GM12878 (cell line): ENCODE measurements at regions not wholly inside any gene's neighbourhood (a gene's known extent, or its start where the extent isn't known, plus 50 kb on each side); places are given as distances from the start of the nearest gene placed in this dataset.

Source experiments
- BMI1 ChIP-seq: fragments of 450-650 bp; IDR thresholded peaks from 2 replicates; pipeline ENCODE4 v1.6.1; 2016; ENCODE audit warnings: mild to moderate bottlenecking, moderate library complexity, borderline replicate concordance
- EED ChIP-seq: sonication (generic); IDR thresholded peaks from 2 replicates; pipeline ENCODE4 v1.6.1; 2016; ENCODE audit warnings: antibody characterized with exemption, low read depth
- NFYB ChIP-seq: IDR thresholded peaks from 2 replicates; pipeline ENCODE4 v1.6.1; 2011; ENCODE audit warnings: low read depth, mild to moderate bottlenecking, low read length, improper control_type of control experiment, moderate library complexity; ENCODE audit not compliant: insufficient read depth
- NRF1 ChIP-seq: conservative IDR thresholded peaks from 2 replicates; pipeline ENCODE4 v1.6.1; 2011; ENCODE audit warnings: mild to moderate bottlenecking, low read depth, low read length, improper control_type of control experiment
- POLR2A ChIP-seq: IDR thresholded peaks from 2 replicates; pipeline ENCODE4 v1.6.1; 2011; ENCODE audit warnings: low read depth, mild to moderate bottlenecking, low read length
- POLR2AphosphoS5 ChIP-seq: IDR thresholded peaks from 2 replicates; pipeline ENCODE4 v1.6.1; 2011; ENCODE audit warnings: mild to moderate bottlenecking, low read length, inconsistent platforms
- RFX5 ChIP-seq: IDR thresholded peaks from 2 replicates; pipeline ENCODE4 v1.6.1; 2011; ENCODE audit warnings: low read depth, low read length, improper control_type of control experiment
- SREBF2 ChIP-seq: IDR thresholded peaks from 2 replicates; pipeline ENCODE4 v1.6.1; 2012; ENCODE audit warnings: mild to moderate bottlenecking, low read length
- ZNF207 ChIP-seq: fragments of 450-650 bp; IDR thresholded peaks from 2 replicates; pipeline ENCODE4 v1.6.1; 2014; ENCODE audit warnings: antibody characterized with exemption, mild to moderate bottlenecking, borderline replicate concordance
- ZNF274 ChIP-seq: IDR thresholded peaks from one replicate; pipeline ENCODE4 v1.8.0; 2011; ENCODE audit not compliant: insufficient read length, insufficient read depth
- TF ChIP-seq, protein P1 (sequence below): fragments of 450-650 bp; IDR thresholded peaks from 2 replicates; pipeline ENCODE4 v1.6.1; 2017; ENCODE audit warnings: mild to moderate bottlenecking
- TF ChIP-seq, protein P2 (sequence below), 3 experiments: IDR thresholded peaks in 2 of 3; conservative IDR thresholded peaks in 1 of 3; 2 replicates each; pipeline ENCODE4 v1.5.1; 2011; ENCODE audit warnings: low read depth in 3 of 3, low read length in 3 of 3, mild to moderate bottlenecking in 3 of 3, control low read depth in 2 of 3, moderate library complexity in 2 of 3, inconsistent platforms in 1 of 3, mixed read lengths in 1 of 3; ENCODE audit not compliant: control insufficient read depth in 2 of 3, insufficient read depth in 1 of 3; ENCODE audit errors: extremely low read depth in 1 of 3
- TF ChIP-seq, protein P3 (sequence below): fragments of 450-650 bp; IDR thresholded peaks from 2 replicates; pipeline ENCODE4 v1.6.1; 2017; ENCODE audit warnings: antibody characterized with exemption, mild to moderate bottlenecking, moderate library complexity
- TF ChIP-seq, protein P4 (sequence below): IDR thresholded peaks from 2 replicates; pipeline ENCODE4 v1.6.1; 2012; ENCODE audit warnings: low read depth, low read length, improper control_type of control experiment

- TF ChIP-seq, protein P1, sequence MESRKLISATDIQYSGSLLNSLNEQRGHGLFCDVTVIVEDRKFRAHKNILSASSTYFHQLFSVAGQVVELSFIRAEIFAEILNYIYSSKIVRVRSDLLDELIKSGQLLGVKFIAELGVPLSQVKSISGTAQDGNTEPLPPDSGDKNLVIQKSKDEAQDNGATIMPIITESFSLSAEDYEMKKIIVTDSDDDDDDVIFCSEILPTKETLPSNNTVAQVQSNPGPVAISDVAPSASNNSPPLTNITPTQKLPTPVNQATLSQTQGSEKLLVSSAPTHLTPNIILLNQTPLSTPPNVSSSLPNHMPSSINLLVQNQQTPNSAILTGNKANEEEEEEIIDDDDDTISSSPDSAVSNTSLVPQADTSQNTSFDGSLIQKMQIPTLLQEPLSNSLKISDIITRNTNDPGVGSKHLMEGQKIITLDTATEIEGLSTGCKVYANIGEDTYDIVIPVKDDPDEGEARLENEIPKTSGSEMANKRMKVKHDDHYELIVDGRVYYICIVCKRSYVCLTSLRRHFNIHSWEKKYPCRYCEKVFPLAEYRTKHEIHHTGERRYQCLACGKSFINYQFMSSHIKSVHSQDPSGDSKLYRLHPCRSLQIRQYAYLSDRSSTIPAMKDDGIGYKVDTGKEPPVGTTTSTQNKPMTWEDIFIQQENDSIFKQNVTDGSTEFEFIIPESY: no peak
- TF ChIP-seq POLR2AphosphoS5: no peak
- TF ChIP-seq NRF1: no peak
- no peak for TF ChIP-seq POLR2A
- TF ChIP-seq NFYB: no peak
- no peak for TF ChIP-seq ZNF274
- no peak for TF ChIP-seq BMI1
- TF ChIP-seq, protein P2, sequence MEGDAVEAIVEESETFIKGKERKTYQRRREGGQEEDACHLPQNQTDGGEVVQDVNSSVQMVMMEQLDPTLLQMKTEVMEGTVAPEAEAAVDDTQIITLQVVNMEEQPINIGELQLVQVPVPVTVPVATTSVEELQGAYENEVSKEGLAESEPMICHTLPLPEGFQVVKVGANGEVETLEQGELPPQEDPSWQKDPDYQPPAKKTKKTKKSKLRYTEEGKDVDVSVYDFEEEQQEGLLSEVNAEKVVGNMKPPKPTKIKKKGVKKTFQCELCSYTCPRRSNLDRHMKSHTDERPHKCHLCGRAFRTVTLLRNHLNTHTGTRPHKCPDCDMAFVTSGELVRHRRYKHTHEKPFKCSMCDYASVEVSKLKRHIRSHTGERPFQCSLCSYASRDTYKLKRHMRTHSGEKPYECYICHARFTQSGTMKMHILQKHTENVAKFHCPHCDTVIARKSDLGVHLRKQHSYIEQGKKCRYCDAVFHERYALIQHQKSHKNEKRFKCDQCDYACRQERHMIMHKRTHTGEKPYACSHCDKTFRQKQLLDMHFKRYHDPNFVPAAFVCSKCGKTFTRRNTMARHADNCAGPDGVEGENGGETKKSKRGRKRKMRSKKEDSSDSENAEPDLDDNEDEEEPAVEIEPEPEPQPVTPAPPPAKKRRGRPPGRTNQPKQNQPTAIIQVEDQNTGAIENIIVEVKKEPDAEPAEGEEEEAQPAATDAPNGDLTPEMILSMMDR (IDR thresholded peaks at IDR 0.05 in 2 of 3, conservative IDR thresholded peaks at IDR 0.05 in 1 of 3; ENCODE audit: control insufficient read depth in 2 of 3, extremely low read depth in 1 of 3, insufficient read depth in 1 of 3, low read depth in 3 of 3, low read length in 3 of 3): no peak
- TF ChIP-seq, protein P3, sequence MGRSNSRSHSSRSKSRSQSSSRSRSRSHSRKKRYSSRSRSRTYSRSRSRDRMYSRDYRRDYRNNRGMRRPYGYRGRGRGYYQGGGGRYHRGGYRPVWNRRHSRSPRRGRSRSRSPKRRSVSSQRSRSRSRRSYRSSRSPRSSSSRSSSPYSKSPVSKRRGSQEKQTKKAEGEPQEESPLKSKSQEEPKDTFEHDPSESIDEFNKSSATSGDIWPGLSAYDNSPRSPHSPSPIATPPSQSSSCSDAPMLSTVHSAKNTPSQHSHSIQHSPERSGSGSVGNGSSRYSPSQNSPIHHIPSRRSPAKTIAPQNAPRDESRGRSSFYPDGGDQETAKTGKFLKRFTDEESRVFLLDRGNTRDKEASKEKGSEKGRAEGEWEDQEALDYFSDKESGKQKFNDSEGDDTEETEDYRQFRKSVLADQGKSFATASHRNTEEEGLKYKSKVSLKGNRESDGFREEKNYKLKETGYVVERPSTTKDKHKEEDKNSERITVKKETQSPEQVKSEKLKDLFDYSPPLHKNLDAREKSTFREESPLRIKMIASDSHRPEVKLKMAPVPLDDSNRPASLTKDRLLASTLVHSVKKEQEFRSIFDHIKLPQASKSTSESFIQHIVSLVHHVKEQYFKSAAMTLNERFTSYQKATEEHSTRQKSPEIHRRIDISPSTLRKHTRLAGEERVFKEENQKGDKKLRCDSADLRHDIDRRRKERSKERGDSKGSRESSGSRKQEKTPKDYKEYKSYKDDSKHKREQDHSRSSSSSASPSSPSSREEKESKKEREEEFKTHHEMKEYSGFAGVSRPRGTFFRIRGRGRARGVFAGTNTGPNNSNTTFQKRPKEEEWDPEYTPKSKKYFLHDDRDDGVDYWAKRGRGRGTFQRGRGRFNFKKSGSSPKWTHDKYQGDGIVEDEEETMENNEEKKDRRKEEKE: no peak
- no peak for TF ChIP-seq SREBF2
- no peak for TF ChIP-seq RFX5
- TF ChIP-seq, protein P4, sequence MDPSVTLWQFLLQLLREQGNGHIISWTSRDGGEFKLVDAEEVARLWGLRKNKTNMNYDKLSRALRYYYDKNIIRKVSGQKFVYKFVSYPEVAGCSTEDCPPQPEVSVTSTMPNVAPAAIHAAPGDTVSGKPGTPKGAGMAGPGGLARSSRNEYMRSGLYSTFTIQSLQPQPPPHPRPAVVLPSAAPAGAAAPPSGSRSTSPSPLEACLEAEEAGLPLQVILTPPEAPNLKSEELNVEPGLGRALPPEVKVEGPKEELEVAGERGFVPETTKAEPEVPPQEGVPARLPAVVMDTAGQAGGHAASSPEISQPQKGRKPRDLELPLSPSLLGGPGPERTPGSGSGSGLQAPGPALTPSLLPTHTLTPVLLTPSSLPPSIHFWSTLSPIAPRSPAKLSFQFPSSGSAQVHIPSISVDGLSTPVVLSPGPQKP: no peak
- TF ChIP-seq ZNF207: no peak
- TF ChIP-seq EED: no peak
Observed at GRCh38 chr4:14339715-14340114, 662.6 kb upstream of the CPEB2 start.
